ENCODE measurements at regions not wholly inside any gene's neighbourhood (a gene's known extent, or its start where the extent isn't known, plus 50 kb on each side); places are given as distances from the start of the nearest gene placed in this dataset.

- DNase-seq (ENCODE audit: low spot score): no peak
Measured at GRCh38 chr10:128498378-128498730, 372.1 kb upstream of the MKI67 start.

- DNase-seq (ENCODE audit: low spot score): no peak
Measured at GRCh38 chr10:128498746-128499145, 372.5 kb upstream of the MKI67 start.

- no peak for DNase-seq (ENCODE audit: low spot score)
Measured at GRCh38 chr10:128499486-128499885, 373.3 kb upstream of the MKI67 start.

GRCh38 chr10:128499956-128500355, 373.7 kb upstream of the MKI67 start:
- no peak for DNase-seq (ENCODE audit: low spot score)

- DNase-seq (ENCODE audit: low spot score): no peak
Measured at GRCh38 chr10:128500642-128501041, 374.4 kb upstream of the MKI67 start.

GRCh38 chr10:128505346-128505745, 379.1 kb upstream of the MKI67 start:
- no peak for DNase-seq (ENCODE audit: low spot score)

- DNase-seq (ENCODE audit: low spot score): no peak
Measured at GRCh38 chr10:128506423-128506822, 380.2 kb upstream of the MKI67 start.

- DNase-seq (ENCODE audit: low spot score): no peak
Measured at GRCh38 chr10:128507066-128507465, 380.8 kb upstream of the MKI67 start.

- DNase-seq (ENCODE audit: low spot score): no peak
Measured at GRCh38 chr10:128511284-128511683, 385.1 kb upstream of the MKI67 start.

- no peak for DNase-seq (ENCODE audit: low spot score)
Measured at GRCh38 chr10:128512767-128513166, 386.5 kb upstream of the MKI67 start.

- no peak for DNase-seq (ENCODE audit: low spot score)
Measured at GRCh38 chr10:128514536-128514935, 388.3 kb upstream of the MKI67 start.

- no peak for DNase-seq (ENCODE audit: low spot score)
Measured at GRCh38 chr10:128516180-128516579, 390.0 kb upstream of the MKI67 start.

GRCh38 chr10:128517167-128517566, 390.9 kb upstream of the MKI67 start:
- DNase-seq (ENCODE audit: low spot score): no peak

GRCh38 chr10:128518000-128518399, 391.8 kb upstream of the MKI67 start:
- no peak for DNase-seq (ENCODE audit: low spot score)

GRCh38 chr10:128519581-128519980, 393.4 kb upstream of the MKI67 start:
- DNase-seq (ENCODE audit: low spot score): no peak

- no peak for DNase-seq (ENCODE audit: low spot score)
Measured at GRCh38 chr10:128520211-128520815, 394.1 kb upstream of the MKI67 start.

GRCh38 chr10:128522551-128523308, 396.5 kb upstream of the MKI67 start:
- DNase-seq (ENCODE audit: low spot score): no peak

- no peak for DNase-seq (ENCODE audit: low spot score)
Measured at GRCh38 chr10:128525444-128525843, 399.2 kb upstream of the MKI67 start.

GRCh38 chr10:128525936-128526335, 399.7 kb upstream of the MKI67 start:
- DNase-seq (ENCODE audit: low spot score): no peak

- DNase-seq (ENCODE audit: low spot score): no peak
Measured at GRCh38 chr10:128526791-128527375, 400.7 kb upstream of the MKI67 start.

- DNase-seq (ENCODE audit: low spot score): no peak
Measured at GRCh38 chr10:128527711-128528110, 401.5 kb upstream of the MKI67 start.

GRCh38 chr10:128528167-128528566, 401.9 kb upstream of the MKI67 start:
- DNase-seq (ENCODE audit: low spot score): no peak

GRCh38 chr10:128528781-128529180, 402.6 kb upstream of the MKI67 start:
- DNase-seq (ENCODE audit: low spot score): no peak

- DNase-seq (ENCODE audit: low spot score): no peak
Measured at GRCh38 chr10:128529225-128529624, 403.0 kb upstream of the MKI67 start.
